Stimulated activated CD4-positive, alpha-beta T cell treated with anti-CD3 and anti-CD28 coated beads, TNF-alpha, amount 100 ng/mL, for 48 hours (primary cell): ENCODE measurements at regions not wholly inside any gene's neighbourhood (a gene's known extent, or its start where the extent isn't known, plus 50 kb on each side); places are given as distances from the start of the nearest gene placed in this dataset.

ENCODE experiments used
- DNase-seq, 3 donors: peaks; one replicate each; pipeline ENCODE4 v3.0.0-alpha.2; 2020; ENCODE audit warnings: low read depth in 3 of 3

DNA sequence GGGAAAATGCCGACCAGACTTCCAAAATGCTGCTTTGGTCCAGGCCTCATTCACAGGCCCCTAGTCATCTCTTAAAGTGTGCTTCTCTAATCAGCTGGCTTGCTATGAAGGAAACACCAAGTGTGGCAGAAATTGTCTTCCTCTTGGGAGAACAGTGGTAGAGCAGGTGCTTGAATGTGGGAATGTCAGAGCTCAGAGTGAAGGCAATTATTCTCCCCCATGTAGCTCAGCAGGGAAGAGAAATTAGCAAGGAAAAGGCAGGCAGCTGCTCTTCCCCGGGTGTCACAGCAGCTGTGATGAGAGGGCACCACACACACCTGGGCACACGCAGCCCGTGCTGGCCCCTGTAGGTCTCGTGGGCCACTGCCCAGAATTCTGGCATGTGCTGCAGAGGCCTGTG is 358.5 kb downstream of the WDR72 start:
- no peak for DNase-seq

DNA sequence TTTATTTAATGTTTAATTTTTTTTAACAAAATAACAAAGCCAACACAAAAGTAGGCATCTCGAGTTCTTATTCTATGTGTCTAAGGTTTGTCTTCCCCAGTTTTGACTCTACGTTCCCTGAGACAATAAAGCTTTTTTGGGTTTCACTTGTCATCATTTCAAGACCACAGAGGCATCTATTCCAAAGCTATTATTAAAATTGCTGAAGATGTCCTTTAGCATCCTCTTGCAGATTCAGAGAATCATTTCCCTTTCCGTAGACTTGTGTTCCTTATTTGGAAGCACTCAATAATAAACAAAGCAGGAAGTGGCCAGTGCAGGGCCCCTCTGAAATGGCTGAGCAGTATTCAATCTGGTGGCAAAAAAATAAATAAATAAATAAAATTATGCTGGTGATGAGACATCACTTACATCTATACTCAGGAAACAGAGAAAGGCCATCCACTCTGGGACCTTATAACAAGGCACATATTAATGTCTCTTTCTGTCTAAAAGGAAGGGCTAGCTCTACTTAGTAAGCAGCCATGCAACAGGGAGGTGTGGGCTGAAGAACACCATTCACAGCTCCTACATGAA is 362.3 kb downstream of the WDR72 start:
- DNase-seq: no peak

DNA sequence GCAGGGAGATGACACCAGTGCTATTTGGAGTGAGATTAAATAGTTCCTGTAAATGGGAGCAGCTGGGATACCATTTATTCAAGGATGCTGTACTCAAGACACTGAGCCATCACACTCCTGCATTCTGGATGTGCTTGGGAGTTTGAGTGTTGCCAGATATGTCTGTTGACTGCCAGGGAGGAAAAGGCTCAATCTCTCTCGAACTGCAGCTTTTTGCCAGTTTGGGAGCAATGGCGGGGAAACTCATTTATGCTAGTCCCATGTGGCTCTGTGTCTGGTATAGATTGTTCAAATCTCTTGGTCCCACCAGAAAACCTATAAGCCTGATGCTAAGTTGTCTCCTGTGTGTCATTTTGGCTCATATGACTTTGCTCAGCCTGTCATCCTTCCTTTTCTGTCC is 363.6 kb downstream of the WDR72 start:
- no peak for DNase-seq

- no peak for DNase-seq
Observed at GRCh38 chr15:53390549-53390948, 368.9 kb downstream of the WDR72 start.

- no peak for DNase-seq
Observed at GRCh38 chr15:53389271-53390037, 370.0 kb downstream of the WDR72 start.

DNA sequence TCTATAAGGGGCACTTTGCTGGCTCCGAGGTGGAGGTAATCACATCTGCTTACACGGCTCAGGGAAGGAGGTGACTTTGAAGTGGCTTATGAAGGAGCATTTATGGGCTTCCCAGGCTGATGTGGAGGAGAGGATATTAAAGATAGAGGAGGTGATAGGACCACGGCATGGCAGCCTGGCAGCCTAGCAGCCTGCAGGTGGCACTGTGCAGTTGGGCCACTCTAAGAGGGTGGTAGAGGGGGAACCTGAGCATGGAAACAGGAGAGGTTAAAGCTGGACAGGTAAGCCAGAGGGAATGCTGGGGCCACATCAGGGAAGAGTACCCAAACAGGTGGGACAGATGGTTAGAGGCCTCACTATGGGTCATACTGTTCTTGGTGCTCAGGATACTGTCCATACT is 375.0 kb downstream of the WDR72 start:
- DNase-seq: no peak

- DNase-seq: no peak
Observed at GRCh38 chr15:53378096-53378800, 381.2 kb downstream of the WDR72 start.

DNA sequence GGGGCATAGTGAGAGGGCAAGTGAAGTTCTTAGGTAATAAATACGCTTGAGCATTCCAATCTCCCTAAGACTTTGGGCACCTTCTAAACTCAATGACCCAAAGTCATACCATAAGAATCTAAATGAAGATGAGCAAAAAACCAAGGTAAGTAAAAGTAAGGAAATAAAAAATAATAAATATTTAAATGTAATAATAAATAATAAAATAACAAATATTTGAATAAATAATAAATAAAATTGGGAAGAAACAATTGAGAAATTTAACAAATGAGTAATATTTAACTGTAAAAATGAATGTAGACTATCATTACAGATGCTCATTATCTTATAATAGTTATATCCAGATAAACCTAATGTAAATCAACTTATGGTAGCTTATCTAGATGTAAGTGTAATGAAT is 391.7 kb downstream of the WDR72 start:
- DNase-seq: no peak

- DNase-seq: no peak
Observed at GRCh38 chr15:53360881-53361280, 398.6 kb downstream of the WDR72 start.

DNA sequence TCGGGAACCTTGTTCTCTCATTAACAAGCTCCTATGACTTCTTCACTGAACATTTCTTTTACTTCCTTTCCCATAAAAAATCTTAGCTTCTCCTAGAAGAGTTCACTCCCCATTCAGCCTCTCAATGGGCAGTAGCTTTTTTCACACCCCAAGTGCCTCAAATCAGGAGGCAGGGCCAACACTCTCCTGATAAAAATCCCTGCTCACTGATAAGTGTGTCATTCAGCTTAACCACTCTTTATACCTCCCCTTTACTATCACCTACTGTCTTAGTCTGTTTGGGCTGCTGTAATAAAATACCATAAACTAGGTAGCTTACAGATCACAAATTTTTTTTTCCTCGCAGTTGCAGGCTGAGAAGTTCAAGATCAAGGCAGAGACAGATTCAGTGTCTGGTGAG is 400.4 kb downstream of the WDR72 start:
- DNase-seq: no peak

DNA sequence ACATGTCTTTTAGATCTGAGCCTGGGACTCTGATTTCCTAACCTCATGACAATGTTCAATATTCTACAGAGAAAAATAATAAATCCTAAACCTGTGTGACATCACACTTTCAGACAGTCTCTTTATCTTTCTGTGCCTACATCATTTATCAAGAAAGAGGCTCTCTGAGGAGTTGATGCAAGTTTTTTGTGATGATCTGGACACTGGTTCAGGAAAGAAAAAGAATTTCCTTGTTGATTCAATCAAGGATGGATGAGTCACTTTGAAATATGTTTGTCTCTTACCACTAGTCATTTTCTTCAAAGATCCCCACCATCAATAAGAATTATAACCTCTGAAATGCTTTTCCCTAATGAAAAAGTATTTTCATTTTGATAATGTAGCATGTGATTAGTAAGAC is 404.6 kb downstream of the WDR72 start:
- no peak for DNase-seq

DNA sequence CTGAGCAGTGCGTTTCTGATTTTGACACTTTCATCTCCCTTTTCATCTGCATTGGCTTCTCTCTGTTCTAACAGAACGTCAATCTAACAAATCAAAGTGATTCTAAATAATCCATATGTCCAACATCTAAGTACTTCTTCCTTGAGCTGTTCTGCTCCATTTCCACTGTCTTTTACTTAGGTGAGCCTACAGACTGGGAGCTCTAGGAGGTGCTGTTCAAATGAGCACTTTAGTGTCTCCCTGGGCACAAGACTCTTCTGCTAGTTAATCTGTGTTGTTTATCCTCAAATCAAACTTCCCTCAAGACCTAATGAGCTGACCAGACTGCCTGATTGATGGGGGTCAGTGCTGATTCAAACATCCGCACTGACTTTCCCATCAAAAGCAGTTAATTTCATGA is 408.1 kb downstream of the WDR72 start:
- no peak for DNase-seq

DNA sequence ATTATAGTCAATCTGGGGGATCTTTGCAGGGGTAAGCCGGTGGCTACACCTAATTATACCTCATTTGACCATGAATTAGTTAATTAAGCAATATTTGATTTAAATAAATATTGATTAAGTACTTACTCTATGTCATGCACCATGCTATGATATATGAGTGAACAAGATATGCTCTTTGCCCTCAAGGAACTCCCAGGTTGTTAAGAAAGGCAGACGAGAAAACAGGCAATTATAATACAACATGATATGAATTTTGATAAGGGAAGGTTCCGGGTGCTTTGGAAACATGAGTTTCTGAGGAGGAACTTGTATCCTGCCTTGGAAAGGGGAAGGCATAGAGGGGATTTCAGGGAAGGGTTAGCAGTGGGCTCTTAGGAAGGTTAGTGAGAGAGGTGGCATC is 412.9 kb downstream of the WDR72 start:
- DNase-seq: no peak

- no peak for DNase-seq
Observed at GRCh38 chr15:53331328-53332190, 427.9 kb downstream of the WDR72 start.

DNA sequence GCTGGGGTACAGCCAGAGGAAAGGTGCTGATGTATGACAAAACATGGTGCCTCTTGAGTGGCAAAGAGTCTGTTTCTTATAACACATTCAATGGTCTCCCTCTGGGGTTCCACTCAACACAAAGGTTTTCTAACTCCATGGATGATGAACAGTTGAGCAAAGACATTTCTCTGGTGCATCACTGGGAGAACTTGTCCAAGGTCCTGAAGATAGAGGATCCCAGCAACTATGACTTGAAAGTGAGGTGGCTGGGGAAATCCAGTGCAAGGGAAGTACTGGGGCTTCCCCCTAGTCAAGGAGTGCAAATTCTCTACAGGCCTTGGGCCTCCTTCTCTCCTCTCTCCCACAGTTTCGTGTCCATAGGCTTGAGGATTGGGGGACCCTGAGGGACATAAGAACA is 431.1 kb downstream of the WDR72 start:
- DNase-seq: no peak

- DNase-seq: no peak
Observed at GRCh38 chr15:53324061-53324460, 435.4 kb downstream of the WDR72 start.

DNA sequence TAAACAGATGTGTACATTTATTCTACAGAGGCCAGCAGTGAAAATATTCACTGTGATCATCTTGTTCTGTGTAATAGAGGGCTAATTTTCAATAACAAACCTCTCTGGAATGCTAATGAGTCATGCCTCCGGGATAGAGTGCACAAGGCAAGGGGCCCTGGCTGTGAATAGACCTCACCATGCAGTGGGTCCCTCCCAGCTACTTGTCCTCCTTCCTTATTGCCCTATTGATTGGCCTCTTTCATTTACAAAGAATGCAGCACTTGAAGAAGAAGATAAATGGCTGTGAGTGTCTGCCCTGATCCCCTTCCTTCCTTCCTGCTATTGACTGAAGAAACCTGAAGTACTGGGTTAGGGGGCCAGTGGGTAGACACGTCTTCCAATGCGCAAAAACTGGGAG is 436.3 kb downstream of the WDR72 start:
- no peak for DNase-seq

DNA sequence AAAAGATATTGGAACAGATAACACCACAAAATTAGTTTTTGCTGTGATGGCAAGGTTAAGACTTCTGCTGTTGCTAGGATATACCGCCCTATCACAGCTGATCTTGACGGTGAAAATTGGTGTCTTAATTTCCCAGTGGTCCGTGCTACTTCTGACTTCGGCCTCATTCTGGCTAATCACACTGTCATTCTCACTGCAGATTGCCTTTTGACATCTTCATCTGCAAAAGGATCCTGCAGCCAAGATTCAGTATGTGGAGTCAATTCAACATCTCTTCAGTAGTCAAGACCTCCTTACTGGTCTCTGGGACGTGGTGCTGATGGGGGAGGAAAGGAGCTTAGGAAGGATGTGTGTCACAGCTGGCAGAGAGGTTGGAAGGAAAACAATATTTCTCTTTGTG is 438.6 kb downstream of the WDR72 start:
- no peak for DNase-seq

- DNase-seq: no peak
Observed at GRCh38 chr15:53312707-53313106, 446.8 kb downstream of the WDR72 start.

DNA sequence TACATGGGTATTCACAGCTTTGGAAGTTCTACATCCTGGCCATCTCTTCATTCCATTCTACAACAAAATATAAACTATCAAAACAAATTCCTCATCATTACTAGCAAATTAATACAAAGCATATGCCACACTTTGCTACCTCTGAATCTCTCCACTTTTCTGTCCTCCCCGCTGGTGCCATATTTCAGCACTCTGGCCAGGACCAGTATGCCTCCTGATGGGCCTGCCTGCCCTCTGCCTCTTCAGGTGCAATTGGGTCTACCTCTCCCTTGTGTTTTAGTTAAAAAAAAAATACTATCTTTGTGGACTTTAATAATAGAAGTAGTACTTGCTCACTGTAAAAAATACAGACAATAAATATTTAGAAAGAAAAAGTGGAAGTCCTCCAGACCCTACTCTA is 448.8 kb downstream of the WDR72 start:
- no peak for DNase-seq

GRCh38 chr15:53307952-53308624 is 451.4 kb downstream of the WDR72 start:
- DNase-seq: no peak

DNA sequence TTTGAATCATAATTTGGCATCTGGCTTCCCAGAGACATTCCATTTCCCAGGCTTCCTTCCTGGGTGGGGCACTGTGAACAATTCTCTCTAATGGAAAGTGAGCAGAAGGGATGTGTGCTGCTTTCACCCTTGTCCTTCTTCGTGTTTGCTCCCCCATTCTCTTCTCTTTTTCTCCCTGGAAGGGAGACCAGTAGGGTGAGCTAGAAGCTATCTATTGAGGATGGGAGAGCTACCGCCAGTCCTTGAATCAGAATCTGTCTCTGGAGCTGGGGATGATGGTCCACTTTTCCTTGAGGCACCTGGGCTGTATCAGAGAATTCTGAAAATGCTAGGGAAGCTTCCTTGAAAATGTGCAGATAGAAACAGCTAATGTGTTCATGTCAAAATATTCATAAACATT is 453.9 kb downstream of the WDR72 start:
- DNase-seq: no peak
